Transverse colon (tissue), 4 donors: ENCODE measurements at regions not wholly inside any gene's neighbourhood (a gene's known extent, or its start where the extent isn't known, plus 50 kb on each side); places are given as distances from the start of the nearest gene placed in this dataset.
"Not testable (repeated sequence)": the region's sequence is repeated elsewhere in the genome, so short reads cannot be mapped to it uniquely, and the experiment has no call there.

Experiments
- CTCF ChIP-seq, 5 experiments: fragments of 200-600 bp in 3 of 5; fragments of 450-650 bp in 2 of 5; sonication (generic) in 3 of 5; IDR thresholded peaks; 1 replicate in 2 of 5; 2 replicates in 3 of 5; pipeline ENCODE4 v1.5.1; 2016 to 2017; ENCODE audit warnings: antibody characterized with exemption in 5 of 5, inconsistent platforms in 3 of 5, mild to moderate bottlenecking in 2 of 5, moderate library complexity in 1 of 5
- POLR2A ChIP-seq: fragments of 450-650 bp; IDR thresholded peaks from one replicate; pipeline ENCODE4 v1.6.1; 2016; ENCODE audit warnings: antibody characterized with exemption, mild to moderate bottlenecking, moderate library complexity
- POLR2AphosphoS5 ChIP-seq, 3 donors: sonication (generic); formaldehyde crosslinking; IDR thresholded peaks; one replicate each; pipeline ENCODE4 v1.6.1; 2016; ENCODE audit warnings: antibody characterized with exemption in 3 of 3

- not testable (repeated sequence) for TF ChIP-seq POLR2AphosphoS5 (IDR thresholded peaks at IDR 0.05); POLR2A; CTCF (IDR thresholded peaks at IDR 0.05)
Observed at GRCh38 chr3:154852998-154853397, 227.1 kb upstream of the MME start.
